ENCODE measurements at regions not wholly inside any gene's neighbourhood (a gene's known extent, or its start where the extent isn't known, plus 50 kb on each side); places are given as distances from the start of the nearest gene placed in this dataset.

DNA sequence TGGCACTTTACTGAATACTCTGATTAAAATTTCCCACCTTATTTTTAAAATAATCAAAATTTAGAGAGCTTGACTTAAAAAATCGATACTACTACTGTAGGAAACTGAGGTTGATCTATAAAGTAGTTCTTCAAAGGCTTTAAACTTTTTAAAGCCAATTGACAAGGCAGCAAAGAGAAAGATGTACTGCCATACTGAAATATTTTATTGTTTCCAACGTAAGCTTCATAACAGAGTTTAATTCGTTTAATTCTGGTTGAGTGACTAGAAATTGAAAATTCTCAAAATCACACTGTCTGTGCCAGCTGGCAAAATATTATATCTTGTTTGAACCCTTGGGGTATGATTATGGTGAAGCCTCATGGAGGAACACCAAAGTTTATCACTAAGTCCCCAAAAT lies 207.6 kb downstream of the UNC5CL start:
- dilution Hi-C loops (cut with MboI; ENCODE audit: extremely low pct_ligation_motif_present, low sequenced_read_pairs), result no loop called here
- Histone ChIP-seq H3K4me1 (ENCODE audit: control insufficient read depth, extremely low read depth, insufficient read depth, low read length) (no peaks in the 10 kb centered on the region), H3K9me3 (ENCODE audit: control insufficient read depth, low read depth, low read length) (no peaks in the 10 kb centered on the region), H3K4me3 (ENCODE audit: control insufficient read depth in 2 of 3, extremely low read depth in 1 of 3, insufficient read depth in 2 of 3, low read depth in 1 of 3, low read length in 3 of 3) (no peak overlapping the region), H3K36me3 (ENCODE audit: control insufficient read depth in 2 of 2, extremely low read depth in 1 of 2, insufficient read depth in 2 of 2, low read length in 2 of 2) (no peaks in the 10 kb centered on the region), H3K9me1 (ENCODE audit: control insufficient read depth, extremely low read depth, insufficient read depth, low read length) (no peaks in the 10 kb centered on the region), H3K27me3 (ENCODE audit: control insufficient read depth, extremely low read depth, insufficient read depth, low read length) (peaks cover 7% of the 10 kb centered on the region), H3K4me2 (ENCODE audit: control insufficient read depth, extremely low read depth, insufficient read depth, low read depth, low read length) (no peak overlapping the region), H4K20me1 (ENCODE audit: control insufficient read depth, extremely low read depth, insufficient read depth, low read length) (no peaks in the 10 kb centered on the region), H2AFZ (ENCODE audit: control insufficient read depth, low read length) (no peak overlapping the region), H3K9ac (ENCODE audit: control insufficient read depth, extremely low read depth, insufficient read depth, low read length) (no peak overlapping the region), H3K27ac (ENCODE audit: control insufficient read depth, insufficient read depth, low read length) (no peak overlapping the region), H3K79me2 (ENCODE audit: control insufficient read depth, insufficient read depth, low read length) (no peaks in the 10 kb centered on the region)
- TF ChIP-seq EZH2 (IDR thresholded peaks at IDR 0.05; ENCODE audit: low read length), result no peak
- TF ChIP-seq, protein P1, sequence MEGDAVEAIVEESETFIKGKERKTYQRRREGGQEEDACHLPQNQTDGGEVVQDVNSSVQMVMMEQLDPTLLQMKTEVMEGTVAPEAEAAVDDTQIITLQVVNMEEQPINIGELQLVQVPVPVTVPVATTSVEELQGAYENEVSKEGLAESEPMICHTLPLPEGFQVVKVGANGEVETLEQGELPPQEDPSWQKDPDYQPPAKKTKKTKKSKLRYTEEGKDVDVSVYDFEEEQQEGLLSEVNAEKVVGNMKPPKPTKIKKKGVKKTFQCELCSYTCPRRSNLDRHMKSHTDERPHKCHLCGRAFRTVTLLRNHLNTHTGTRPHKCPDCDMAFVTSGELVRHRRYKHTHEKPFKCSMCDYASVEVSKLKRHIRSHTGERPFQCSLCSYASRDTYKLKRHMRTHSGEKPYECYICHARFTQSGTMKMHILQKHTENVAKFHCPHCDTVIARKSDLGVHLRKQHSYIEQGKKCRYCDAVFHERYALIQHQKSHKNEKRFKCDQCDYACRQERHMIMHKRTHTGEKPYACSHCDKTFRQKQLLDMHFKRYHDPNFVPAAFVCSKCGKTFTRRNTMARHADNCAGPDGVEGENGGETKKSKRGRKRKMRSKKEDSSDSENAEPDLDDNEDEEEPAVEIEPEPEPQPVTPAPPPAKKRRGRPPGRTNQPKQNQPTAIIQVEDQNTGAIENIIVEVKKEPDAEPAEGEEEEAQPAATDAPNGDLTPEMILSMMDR (optimal IDR thresholded peaks at IDR 0.05 in 1 of 3, IDR thresholded peaks at IDR 0.05 in 1 of 3, conservative IDR thresholded peaks at IDR 0.05 in 1 of 3; ENCODE audit: extremely low read depth in 1 of 3, insufficient read depth in 2 of 3, low read length in 3 of 3), result no peak
- FAIRE-seq, result no peak
- DNase-seq (ENCODE audit: low read depth, low spot score), result no peak

DNA sequence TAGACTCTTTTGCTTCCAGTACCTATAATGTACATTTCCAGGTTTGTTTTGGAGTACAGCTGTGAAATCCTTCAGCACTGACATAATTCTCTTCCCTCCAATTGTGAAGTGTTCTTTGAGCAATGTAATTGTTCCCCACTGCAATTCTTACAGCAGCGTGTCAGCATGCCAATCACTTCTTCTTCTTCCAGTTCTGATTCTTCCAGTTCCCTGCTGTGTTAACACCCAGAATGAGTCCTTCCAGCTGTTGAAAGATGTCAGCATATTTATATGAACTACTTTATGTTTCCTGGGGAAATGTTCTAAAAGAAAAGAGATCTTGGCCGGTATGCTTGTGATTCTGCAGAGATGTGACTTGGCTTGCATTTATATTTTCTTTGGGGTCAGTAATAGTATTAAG lies 213.9 kb downstream of the UNC5CL start:
- H3K9ac ChIP-seq (ENCODE audit: control insufficient read depth, extremely low read depth, insufficient read depth, low read length), result no peak overlapping the region
- no peak overlapping the region for H2AFZ ChIP-seq (ENCODE audit: control insufficient read depth, low read length)
- no peaks in the 10 kb centered on the region for H4K20me1 ChIP-seq (ENCODE audit: control insufficient read depth, extremely low read depth, insufficient read depth, low read length)
- H3K4me2 ChIP-seq (ENCODE audit: control insufficient read depth, extremely low read depth, insufficient read depth, low read depth, low read length), result no peak overlapping the region
- no peaks in the 10 kb centered on the region for H3K36me3 ChIP-seq (ENCODE audit: control insufficient read depth in 2 of 2, extremely low read depth in 1 of 2, insufficient read depth in 2 of 2, low read length in 2 of 2)
- H3K9me3 ChIP-seq (ENCODE audit: control insufficient read depth, low read depth, low read length), result no peaks in the 10 kb centered on the region
- H3K27ac ChIP-seq (ENCODE audit: control insufficient read depth, insufficient read depth, low read length), result no peak overlapping the region
- no peak for DNase-seq (ENCODE audit: low read depth, low spot score)
- dilution Hi-C loops (cut with MboI; ENCODE audit: extremely low pct_ligation_motif_present, low sequenced_read_pairs), result no loop called here
- TF ChIP-seq, protein P1 (optimal IDR thresholded peaks at IDR 0.05 in 1 of 3, IDR thresholded peaks at IDR 0.05 in 1 of 3, conservative IDR thresholded peaks at IDR 0.05 in 1 of 3; ENCODE audit: extremely low read depth in 1 of 3, insufficient read depth in 2 of 3, low read length in 3 of 3), result no peak
- no peak for TF ChIP-seq EZH2 (IDR thresholded peaks at IDR 0.05; ENCODE audit: low read length)
- no peak overlapping the region for H3K4me3 ChIP-seq (ENCODE audit: control insufficient read depth in 2 of 3, extremely low read depth in 1 of 3, insufficient read depth in 2 of 3, low read depth in 1 of 3, low read length in 3 of 3)
- H3K4me1 ChIP-seq (ENCODE audit: control insufficient read depth, extremely low read depth, insufficient read depth, low read length), result no peaks in the 10 kb centered on the region
- H3K9me1 ChIP-seq (ENCODE audit: control insufficient read depth, extremely low read depth, insufficient read depth, low read length), result no peaks in the 10 kb centered on the region
- FAIRE-seq, result no peak
- no peaks in the 10 kb centered on the region for H3K79me2 ChIP-seq (ENCODE audit: control insufficient read depth, insufficient read depth, low read length)
- peaks cover 5% of the 10 kb centered on the region for H3K27me3 ChIP-seq (ENCODE audit: control insufficient read depth, extremely low read depth, insufficient read depth, low read length)
